ENCODE measurements at regions not wholly inside any gene's neighbourhood (a gene's known extent, or its start where the extent isn't known, plus 50 kb on each side); places are given as distances from the start of the nearest gene placed in this dataset.

- TF ChIP-seq CTCF (IDR thresholded peaks at IDR 0.05; ENCODE audit: control extremely low read depth, extremely low read depth, low read depth, missing control alignments), result no peak
- CTCF ChIA-PET, result interaction anchor here (1.3 kb wide), 1 partner anchor 17 kb away, joined by 3 read pairs; no protein-coding TSS in a partner anchor
- POLR2A ChIA-PET, result no interaction called here
- DNase-seq (ENCODE audit: extremely low spot score), result no peak
Observed at GRCh38 chr6:120960761-120961160, 373.5 kb downstream of the TBC1D32 start.

- CTCF ChIA-PET, result interaction anchor here (0.9 to 1.3 kb wide), 3 partner anchors 18 to 54 kb away, joined by 3 to 4 read pairs (median 3); no protein-coding TSS in a partner anchor
- TF ChIP-seq CTCF (IDR thresholded peaks at IDR 0.05; ENCODE audit: control extremely low read depth, extremely low read depth, low read depth, missing control alignments), result no peak
- no peak for DNase-seq (ENCODE audit: extremely low spot score)
- POLR2A ChIA-PET, result no interaction called here
Observed at GRCh38 chr6:120954111-120954510, 380.2 kb downstream of the TBC1D32 start.

- CTCF ChIA-PET, result no interaction called here
- POLR2A ChIA-PET, result no interaction called here
- DNase-seq (ENCODE audit: extremely low spot score), result no peak
- no peak for TF ChIP-seq CTCF (IDR thresholded peaks at IDR 0.05; ENCODE audit: control extremely low read depth, extremely low read depth, low read depth, missing control alignments)
Observed at GRCh38 chr6:120951258-120951657, 383.0 kb downstream of the TBC1D32 start.

- CTCF ChIA-PET, result interaction anchor here (1.0 to 1.3 kb wide), 2 partner anchors 12 to 73 kb away, joined by 3 to 4 read pairs; no protein-coding TSS in a partner anchor
- POLR2A ChIA-PET, result no interaction called here
- no peak for TF ChIP-seq CTCF (IDR thresholded peaks at IDR 0.05; ENCODE audit: control extremely low read depth, extremely low read depth, low read depth, missing control alignments)
- no peak for DNase-seq (ENCODE audit: extremely low spot score)
Observed at GRCh38 chr6:120947111-120947510, 387.2 kb downstream of the TBC1D32 start.

GRCh38 chr6:120945905-120946594 is 388.2 kb downstream of the TBC1D32 start:
- CTCF ChIA-PET, result interaction anchor here (0.7 to 1.3 kb wide), 2 partner anchors 13 kb away, joined by 3 read pairs; no protein-coding TSS in a partner anchor
- TF ChIP-seq CTCF (IDR thresholded peaks at IDR 0.05; ENCODE audit: control extremely low read depth, extremely low read depth, low read depth, missing control alignments), result no peak
- POLR2A ChIA-PET, result no interaction called here
- no peak for DNase-seq (ENCODE audit: extremely low spot score)

- ChIA-PET POLR2A (no interaction called here), CTCF (interaction anchor here (0.8 kb wide), 1 partner anchor 10 kb away, joined by 3 read pairs; no protein-coding TSS in a partner anchor)
- TF ChIP-seq CTCF (IDR thresholded peaks at IDR 0.05; ENCODE audit: control extremely low read depth, extremely low read depth, low read depth, missing control alignments), result no peak
- peak; percentile 47 for DNase-seq (ENCODE audit: extremely low spot score)
Observed at GRCh38 chr6:120938876-120939472, 395.3 kb downstream of the TBC1D32 start.

Measured in GM10248 (cell line).